Mesendoderm (in vitro differentiated cells): ENCODE measurements at regions not wholly inside any gene's neighbourhood (a gene's known extent, or its start where the extent isn't known, plus 50 kb on each side); places are given as distances from the start of the nearest gene placed in this dataset.
"Not testable (repeated sequence)": the region's sequence is repeated elsewhere in the genome, so short reads cannot be mapped to it uniquely, and the experiment has no call there.

ENCODE experiments used
- DNase-seq: peaks from one replicate; pipeline ENCODE4 v3.0.0; 2013
- H2AK5ac ChIP-seq: 2 replicates; pipeline ENCODE4 v1.6.1; 2013; ENCODE audit warnings: low read length, inconsistent platforms
- H2BK120ac ChIP-seq: 2 replicates; pipeline ENCODE4 v1.6.1; 2013; ENCODE audit warnings: low read depth, mild to moderate bottlenecking, low read length, moderate library complexity, mixed read lengths
- H2BK15ac ChIP-seq: replicated peaks from 2 replicates; pipeline ENCODE4 v1.6.1; 2013; ENCODE audit warnings: low read depth, mild to moderate bottlenecking, moderate library complexity
- H2BK5ac ChIP-seq: 2 replicates; pipeline ENCODE4 v1.6.1; 2013; ENCODE audit warnings: low read length, inconsistent platforms
- H3K18ac ChIP-seq: 2 replicates; pipeline ENCODE4 v1.6.1; 2013; ENCODE audit warnings: mild to moderate bottlenecking, low read length, mixed read lengths
- H3K23ac ChIP-seq: one replicate; pipeline ENCODE4 v1.6.1; 2013; ENCODE audit warnings: low read length
- H3K27ac ChIP-seq: 2 replicates; pipeline ENCODE4 v1.5.1; 2013; ENCODE audit warnings: low read depth, mild to moderate bottlenecking, inconsistent platforms, low read length, moderate library complexity
- H3K27me3 ChIP-seq: 2 replicates; pipeline ENCODE4 v1.6.1; 2013; ENCODE audit warnings: low read length, control low read depth, mild to moderate bottlenecking, inconsistent platforms; ENCODE audit not compliant: insufficient read depth, poor library complexity
- H3K36me3 ChIP-seq: 2 replicates; pipeline ENCODE4 v1.6.1; 2013; ENCODE audit warnings: low read length, inconsistent platforms; ENCODE audit not compliant: control insufficient read depth, insufficient read depth
- H3K4ac ChIP-seq: one replicate; pipeline ENCODE4 v1.6.1; 2013; ENCODE audit warnings: low read depth, mild to moderate bottlenecking, low read length, moderate library complexity
- H3K4me1 ChIP-seq: 2 replicates; pipeline ENCODE4 v1.6.1; 2013; ENCODE audit warnings: low read depth, low read length, inconsistent platforms; ENCODE audit not compliant: control insufficient read depth
- H3K4me2 ChIP-seq: 2 replicates; pipeline ENCODE4 v1.6.1; 2013; ENCODE audit warnings: low read length
- H3K4me3 ChIP-seq: 2 replicates; pipeline ENCODE4 v1.5.1; 2013; ENCODE audit warnings: mild to moderate bottlenecking, low read length
- H3K56ac ChIP-seq: one replicate; pipeline ENCODE4 v1.6.1; 2013; ENCODE audit warnings: low read length
- H3K79me1 ChIP-seq: 2 replicates; pipeline ENCODE4 v1.6.1; 2013; ENCODE audit warnings: low read length, inconsistent platforms
- H3K79me2 ChIP-seq: 2 replicates; pipeline ENCODE4 v1.6.1; 2013; ENCODE audit warnings: mild to moderate bottlenecking, low read length; ENCODE audit not compliant: control insufficient read depth, insufficient read depth
- H3K9ac ChIP-seq: 2 replicates; pipeline ENCODE4 v1.6.1; 2013; ENCODE audit warnings: low read length, inconsistent platforms
- H4K5ac ChIP-seq: one replicate; pipeline ENCODE4 v1.6.1; 2013; ENCODE audit warnings: low read length
- H4K8ac ChIP-seq: one replicate; pipeline ENCODE4 v1.6.1; 2013; ENCODE audit warnings: low read depth, mild to moderate bottlenecking, control low read depth, low read length, moderate library complexity
- WGBS: extraction: QIAGEN DNeasy Blood & Tissue Kit; methylation state at CpG from one replicate; pipeline ENCODE4 v1.1.7; 2013; ENCODE audit warnings: low lambda C conversion rate, missing lambda C conversion rate; ENCODE audit not compliant: insufficient coverage; ENCODE audit errors: extremely low coverage; 5-methylcytosine and 5-hydroxymethylcytosine counted together

- H3K9ac ChIP-seq, H3K23ac ChIP-seq, H4K8ac ChIP-seq, H3K36me3 ChIP-seq, H3K79me1 ChIP-seq, H3K4me2 ChIP-seq, H2BK15ac ChIP-seq, DNase-seq, H3K79me2 ChIP-seq, H3K27ac ChIP-seq, H2BK5ac ChIP-seq, H4K5ac ChIP-seq, H3K4me3 ChIP-seq, H3K27me3 ChIP-seq, H3K18ac ChIP-seq, H3K4me1 ChIP-seq, H3K4ac ChIP-seq, H3K56ac ChIP-seq, H2AK5ac ChIP-seq, H2BK120ac ChIP-seq: not testable (repeated sequence)
- no CpG with 5 or more reads among the region's 8 CpGs for WGBS
These were observed 108.1 kb downstream of the ANXA2R start for GRCh38 chr5:42932011-42932410.

- not testable (repeated sequence) for H3K18ac ChIP-seq, H3K36me3 ChIP-seq, DNase-seq, H3K4ac ChIP-seq, H2BK15ac ChIP-seq, H2BK120ac ChIP-seq, H3K79me1 ChIP-seq, H3K27me3 ChIP-seq, H2BK5ac ChIP-seq, H3K23ac ChIP-seq, H3K4me2 ChIP-seq, H3K4me3 ChIP-seq, H3K79me2 ChIP-seq, H3K56ac ChIP-seq, H4K8ac ChIP-seq, H3K4me1 ChIP-seq, H3K9ac ChIP-seq, H2AK5ac ChIP-seq, H3K27ac ChIP-seq, H4K5ac ChIP-seq
- WGBS, result no CpG with 5 or more reads among the region's 9 CpGs
These were observed 108.7 kb downstream of the ANXA2R start for GRCh38 chr5:42931451-42931850.

- Histone ChIP-seq H3K56ac (no peak overlapping the region), H3K9ac (no peak overlapping the region), H3K36me3 (no peaks in the 10 kb centered on the region), H2BK5ac (no peak overlapping the region), H2BK15ac (no peak overlapping the region), H3K4me2 (no peak overlapping the region), H4K8ac (no peak overlapping the region), H4K5ac (no peak overlapping the region), H3K27me3 (no peaks in the 10 kb centered on the region), H3K79me2 (no peaks in the 10 kb centered on the region), H3K4me3 (no peak overlapping the region), H3K4me1 (no peaks in the 10 kb centered on the region), H3K18ac (no peak overlapping the region), H3K4ac (no peak overlapping the region), H2AK5ac (no peak overlapping the region), H2BK120ac (no peak overlapping the region), H3K23ac (no peak overlapping the region), H3K27ac (no peak overlapping the region), H3K79me1 (no peaks in the 10 kb centered on the region)
- WGBS, result no CpG with 5 or more reads among the region's 1 CpG
- DNase-seq, result no peak
These were observed 109.2 kb downstream of the ANXA2R start for GRCh38 chr5:42930934-42931333.

GRCh38 chr5:42929871-42930270 lies 110.2 kb downstream of the ANXA2R start:
- Histone ChIP-seq H3K18ac (no peak overlapping the region), H3K27me3 (no peaks in the 10 kb centered on the region), H3K27ac (no peak overlapping the region), H3K4me3 (no peak overlapping the region), H3K23ac (no peak overlapping the region), H2BK15ac (no peak overlapping the region), H2BK5ac (no peak overlapping the region), H3K56ac (no peak overlapping the region), H4K8ac (no peak overlapping the region), H2AK5ac (no peak overlapping the region), H4K5ac (no peak overlapping the region), H3K79me2 (no peaks in the 10 kb centered on the region), H3K9ac (no peak overlapping the region), H3K36me3 (no peaks in the 10 kb centered on the region), H2BK120ac (no peak overlapping the region), H3K79me1 (no peaks in the 10 kb centered on the region), H3K4me2 (no peak overlapping the region), H3K4me1 (no peaks in the 10 kb centered on the region), H3K4ac (no peak overlapping the region)
- DNase-seq, result no peak
- WGBS, result no CpG with 5 or more reads among the region's 4 CpGs

GRCh38 chr5:42927730-42928129 lies 112.4 kb downstream of the ANXA2R start:
- Histone ChIP-seq H3K56ac (no peak overlapping the region), H4K8ac (no peak overlapping the region), H3K23ac (no peak overlapping the region), H3K18ac (no peak overlapping the region), H3K4me2 (no peak overlapping the region), H2AK5ac (no peak overlapping the region), H2BK15ac (no peak overlapping the region), H3K4me1 (no peaks in the 10 kb centered on the region), H3K4me3 (no peak overlapping the region), H4K5ac (no peak overlapping the region), H3K9ac (no peak overlapping the region), H3K36me3 (no peaks in the 10 kb centered on the region), H2BK120ac (no peak overlapping the region), H3K27ac (no peak overlapping the region), H3K79me1 (no peaks in the 10 kb centered on the region), H2BK5ac (no peak overlapping the region), H3K4ac (no peak overlapping the region), H3K27me3 (no peaks in the 10 kb centered on the region), H3K79me2 (no peaks in the 10 kb centered on the region)
- DNase-seq, result no peak
- WGBS, result no CpG with 5 or more reads among the region's 8 CpGs

- Histone ChIP-seq H2BK5ac (no peak overlapping the region), H3K4me1 (no peaks in the 10 kb centered on the region), H3K4ac (no peak overlapping the region), H3K4me3 (no peak overlapping the region), H3K9ac (no peak overlapping the region), H2AK5ac (no peak overlapping the region), H3K79me1 (no peaks in the 10 kb centered on the region), H3K27ac (no peak overlapping the region), H4K5ac (no peak overlapping the region), H3K56ac (no peak overlapping the region), H2BK15ac (no peak overlapping the region), H3K4me2 (no peak overlapping the region), H3K27me3 (no peaks in the 10 kb centered on the region), H2BK120ac (no peak overlapping the region), H3K23ac (no peak overlapping the region), H3K36me3 (no peaks in the 10 kb centered on the region), H4K8ac (no peak overlapping the region), H3K18ac (no peak overlapping the region), H3K79me2 (no peaks in the 10 kb centered on the region)
- no peak for DNase-seq
- WGBS, result no CpG with 5 or more reads among the region's 16 CpGs
These were observed 113.0 kb upstream of the SELENOP start for GRCh38 chr5:42924686-42925085.
